ENCODE measurements at regions not wholly inside any gene's neighbourhood (a gene's known extent, or its start where the extent isn't known, plus 50 kb on each side); places are given as distances from the start of the nearest gene placed in this dataset.
A peak's percentile ranks its signal among the peaks of the same experiment; 100 is the strongest.
"Not testable (repeated sequence)": the region's sequence is repeated elsewhere in the genome, so short reads cannot be mapped to it uniquely, and the experiment has no call there.

DNA sequence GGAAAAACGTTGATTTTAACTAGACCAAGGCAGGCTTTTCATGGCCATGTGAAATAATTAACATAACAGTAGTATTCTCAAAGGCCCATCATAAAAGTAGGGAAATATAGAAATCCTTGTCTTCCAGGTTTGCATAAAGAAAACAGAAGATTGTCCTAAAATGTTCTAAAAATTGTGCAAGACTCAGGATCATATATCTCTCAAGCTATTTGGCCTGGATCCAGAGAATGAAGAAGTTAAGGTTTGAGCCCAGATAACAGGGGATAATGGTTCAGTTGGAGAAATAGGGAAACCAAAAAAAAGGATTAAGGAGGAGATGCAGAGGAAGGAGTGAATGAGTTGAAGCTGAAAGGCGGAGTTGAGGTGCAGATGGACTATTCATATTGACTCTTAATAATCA is 555.5 kb upstream of the NR5A2 start:
- no peak for DNase-seq

DNA sequence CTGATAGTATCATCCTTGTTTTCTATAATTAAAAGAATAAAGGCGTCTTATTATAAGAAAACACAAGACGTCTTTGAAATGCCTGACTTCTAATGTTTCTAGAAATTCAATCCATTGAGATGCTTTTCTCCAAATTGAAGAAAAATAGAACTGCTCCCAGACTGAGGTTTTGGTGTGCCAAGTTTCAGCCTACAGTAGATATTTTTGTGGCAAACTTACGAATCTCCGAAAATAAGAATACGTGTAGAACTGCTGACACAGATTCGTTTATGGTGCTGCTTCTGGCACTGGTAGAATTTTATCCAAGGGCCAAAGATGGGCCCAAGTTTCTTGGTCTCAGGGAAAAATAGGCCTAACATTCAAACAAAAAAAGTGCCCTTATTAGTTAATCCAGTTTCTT is 554.5 kb upstream of the NR5A2 start:
- no peak for DNase-seq

DNA sequence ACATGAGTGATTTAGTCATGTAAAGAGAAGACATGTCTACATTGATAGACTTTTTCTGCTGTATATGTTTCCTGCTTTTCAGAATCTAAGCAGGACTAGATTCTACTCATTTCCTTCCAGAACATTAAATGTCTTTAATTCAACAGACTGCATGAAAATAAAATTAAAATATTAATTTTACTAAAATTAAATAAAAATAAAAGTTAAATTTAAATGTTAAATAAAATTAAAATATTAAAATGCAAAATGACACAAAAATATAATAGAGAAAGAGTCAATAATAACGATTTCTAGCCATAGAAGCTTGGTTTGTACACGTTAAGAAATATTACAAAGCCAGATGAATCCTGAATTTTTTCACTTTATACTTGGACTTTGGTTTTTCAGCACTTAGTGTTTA is 552.8 kb upstream of the NR5A2 start:
- no peak for DNase-seq

DNA sequence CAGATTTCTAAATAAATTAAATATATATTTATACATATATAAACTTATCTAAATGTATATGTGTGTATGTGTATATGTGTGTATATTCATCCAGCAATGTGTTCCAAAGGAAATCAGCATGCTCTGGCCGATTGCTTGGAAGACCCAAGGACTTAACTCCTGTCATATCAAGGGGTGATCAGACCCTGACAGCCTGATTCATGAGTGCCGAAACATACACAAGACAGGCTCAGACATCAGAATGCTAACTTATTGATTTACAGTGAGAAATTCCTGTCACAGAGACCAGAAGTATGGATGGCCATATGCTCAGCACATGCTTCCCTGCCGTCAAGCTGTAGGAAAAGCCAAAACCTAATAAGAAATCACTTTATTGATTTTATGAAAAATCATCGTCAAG is 545.1 kb upstream of the NR5A2 start:
- DNase-seq, result no peak

DNA sequence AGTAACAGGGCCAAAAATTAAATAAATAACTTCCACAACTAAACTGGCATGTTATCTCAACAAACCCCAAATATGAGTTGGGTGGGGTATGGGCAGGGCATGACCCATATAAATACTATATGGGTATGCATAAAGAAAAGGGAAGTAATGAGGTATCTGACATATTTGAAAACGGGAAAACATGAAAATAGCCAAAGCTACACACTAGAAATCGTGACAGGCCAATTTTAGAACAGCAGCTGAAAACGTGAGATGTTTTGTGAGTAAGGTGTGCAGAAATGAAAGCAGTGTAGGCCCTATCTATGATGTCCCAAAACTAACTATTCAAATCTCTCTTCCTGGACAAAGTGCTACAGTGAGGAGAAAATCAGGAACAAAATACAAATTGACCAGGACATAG is 537.9 kb upstream of the NR5A2 start:
- DNase-seq, result no peak

DNA sequence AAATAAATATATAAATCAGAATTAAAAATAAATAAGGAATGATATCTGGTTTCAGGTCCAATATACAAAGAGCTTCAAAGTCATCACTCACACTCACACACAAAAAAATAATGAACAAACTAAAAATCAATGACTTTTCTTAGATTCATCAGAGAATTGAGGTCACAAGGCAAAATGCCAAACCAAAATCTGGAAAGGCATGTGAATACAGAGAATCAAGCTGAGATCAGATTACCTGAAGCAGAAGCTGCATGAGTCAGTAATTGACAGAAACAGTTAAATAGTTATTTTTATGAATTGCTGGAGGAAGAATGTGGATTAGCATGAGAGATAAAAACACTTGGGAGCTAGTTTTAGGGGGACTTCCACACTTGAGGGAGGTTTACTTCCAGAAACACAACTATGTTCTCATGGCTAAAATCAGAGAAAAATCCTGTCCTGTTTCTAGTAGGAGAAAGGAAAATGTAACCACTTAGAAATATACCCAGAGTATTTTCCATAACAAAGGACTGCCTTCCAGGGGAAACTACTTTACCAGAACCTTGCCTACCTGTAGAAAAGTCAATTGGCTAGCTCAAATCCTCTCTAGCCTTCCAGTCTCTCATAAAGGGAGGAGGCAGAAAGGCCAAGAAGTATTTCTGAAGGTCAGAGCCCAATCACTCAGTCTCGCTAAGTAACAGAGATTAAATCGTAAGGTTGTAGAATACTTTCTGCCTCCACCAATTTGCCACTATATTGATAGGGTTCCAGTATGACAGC is 536.6 kb upstream of the NR5A2 start:
- DNase-seq, result no peak

DNA sequence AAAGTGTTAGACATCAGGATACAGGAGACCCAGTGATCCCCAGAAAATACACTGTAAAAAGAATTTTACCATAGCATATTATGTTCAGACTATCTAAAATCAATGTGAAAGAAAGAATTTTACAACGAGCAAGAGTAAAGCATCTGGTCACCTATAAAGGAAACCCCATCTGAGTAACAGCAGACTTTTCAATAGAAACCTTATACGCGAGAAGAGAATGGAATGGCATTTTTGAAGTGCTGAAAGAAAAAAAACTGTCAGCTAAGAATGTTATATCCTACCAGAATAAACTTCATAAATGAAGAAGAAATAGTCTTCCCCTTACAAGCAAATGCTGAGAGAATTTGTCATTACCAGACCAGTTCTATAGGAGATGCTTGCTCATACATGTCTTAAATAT is 532.1 kb upstream of the NR5A2 start:
- no peak for DNase-seq

DNA sequence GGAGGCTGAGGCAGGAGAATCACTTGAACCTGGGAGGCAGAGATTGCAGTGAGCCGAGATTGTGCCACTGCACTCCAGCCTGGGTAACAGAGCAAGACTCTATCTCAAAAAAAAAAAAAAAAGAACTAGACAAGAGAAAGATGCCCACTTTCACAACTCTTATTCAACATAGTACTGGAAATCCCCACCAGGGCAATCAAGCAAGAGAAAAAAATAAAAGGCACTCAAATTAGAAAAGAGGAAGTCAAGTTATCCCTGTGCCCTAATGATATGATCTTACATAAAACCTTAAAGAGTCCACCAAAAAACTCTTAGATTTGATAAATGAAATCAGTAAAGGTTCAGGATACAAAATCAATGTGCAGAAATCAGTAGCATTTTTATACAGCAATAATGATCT is 528.7 kb upstream of the NR5A2 start:
- peak; percentile 30 to 53 for DNase-seq

DNA sequence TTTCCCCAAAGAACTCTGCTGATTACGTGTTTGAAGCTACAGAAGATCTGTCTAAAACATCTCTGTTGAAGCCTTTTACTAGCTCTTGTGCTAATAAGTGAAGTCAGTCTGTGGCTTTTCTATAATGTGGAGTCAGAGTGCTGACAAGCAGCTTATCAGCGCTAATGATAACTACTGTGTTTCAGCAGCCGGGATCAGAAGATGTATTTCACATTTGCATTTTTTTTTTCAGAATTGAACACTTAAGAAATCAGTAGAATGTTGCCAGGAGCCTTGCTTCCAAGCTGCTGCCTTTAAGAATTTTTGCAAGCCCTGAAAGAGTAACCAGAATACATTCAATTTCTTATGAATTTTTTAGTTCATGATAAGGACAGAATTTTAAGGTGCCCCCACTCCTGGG is 519.4 kb upstream of the NR5A2 start:
- DNase-seq, result no peak

DNA sequence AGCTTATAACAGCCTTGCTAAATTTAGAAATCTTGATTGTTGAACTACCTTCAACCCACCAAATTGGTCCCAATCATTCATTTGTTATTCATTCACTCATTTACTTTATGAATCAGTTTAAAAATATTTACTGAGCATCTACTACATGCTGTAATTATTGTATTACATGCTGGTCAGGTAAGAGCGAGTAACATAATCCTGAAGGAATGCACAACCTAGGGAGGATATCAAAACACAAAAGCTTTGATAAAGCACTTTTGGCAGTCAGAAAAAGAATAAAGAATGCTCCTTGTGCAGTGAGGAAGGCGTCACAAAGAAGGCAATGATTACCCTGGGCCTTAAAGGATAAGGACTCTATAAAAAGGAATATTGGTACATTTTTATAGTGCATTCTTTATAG is 518.9 kb upstream of the NR5A2 start:
- DNase-seq, result no peak

DNA sequence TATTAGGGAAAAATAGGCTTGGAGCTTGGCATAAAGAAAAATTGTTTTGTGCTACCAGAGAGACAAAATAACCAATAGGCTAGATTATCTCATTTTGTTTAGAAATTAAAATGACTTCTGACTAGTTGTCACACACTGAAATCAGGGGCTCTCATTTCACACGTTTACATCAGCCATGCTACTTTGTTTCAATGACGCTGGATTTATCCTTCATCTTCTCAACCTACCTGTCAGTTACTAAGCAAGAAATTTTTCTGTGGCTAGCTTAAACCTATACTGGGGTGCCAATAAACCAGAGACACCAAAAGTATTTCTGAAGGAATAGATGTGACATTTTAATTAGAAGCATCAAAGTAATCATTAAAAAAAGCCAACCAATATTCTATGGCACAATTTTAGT is 518.1 kb upstream of the NR5A2 start:
- DNase-seq, result no peak

DNA sequence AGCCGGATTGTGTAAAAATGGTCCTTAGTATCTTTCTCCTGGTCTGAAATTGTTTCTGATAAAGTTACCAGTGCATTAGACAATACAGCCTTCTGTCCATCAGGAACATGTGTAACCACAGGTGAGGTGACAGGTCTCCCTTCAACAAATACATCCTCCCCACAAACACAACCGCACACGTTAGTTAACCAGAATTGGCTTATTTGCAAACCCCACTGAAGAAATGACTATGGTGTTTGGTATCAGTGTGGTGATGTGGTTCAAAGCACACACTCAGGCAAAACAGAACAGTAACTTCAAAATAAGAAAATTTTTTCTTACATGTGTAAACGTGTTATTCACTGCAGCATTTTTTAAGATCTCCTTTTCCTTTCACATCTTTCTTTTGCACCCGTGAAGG is 517.2 kb upstream of the NR5A2 start:
- no peak for DNase-seq

DNA sequence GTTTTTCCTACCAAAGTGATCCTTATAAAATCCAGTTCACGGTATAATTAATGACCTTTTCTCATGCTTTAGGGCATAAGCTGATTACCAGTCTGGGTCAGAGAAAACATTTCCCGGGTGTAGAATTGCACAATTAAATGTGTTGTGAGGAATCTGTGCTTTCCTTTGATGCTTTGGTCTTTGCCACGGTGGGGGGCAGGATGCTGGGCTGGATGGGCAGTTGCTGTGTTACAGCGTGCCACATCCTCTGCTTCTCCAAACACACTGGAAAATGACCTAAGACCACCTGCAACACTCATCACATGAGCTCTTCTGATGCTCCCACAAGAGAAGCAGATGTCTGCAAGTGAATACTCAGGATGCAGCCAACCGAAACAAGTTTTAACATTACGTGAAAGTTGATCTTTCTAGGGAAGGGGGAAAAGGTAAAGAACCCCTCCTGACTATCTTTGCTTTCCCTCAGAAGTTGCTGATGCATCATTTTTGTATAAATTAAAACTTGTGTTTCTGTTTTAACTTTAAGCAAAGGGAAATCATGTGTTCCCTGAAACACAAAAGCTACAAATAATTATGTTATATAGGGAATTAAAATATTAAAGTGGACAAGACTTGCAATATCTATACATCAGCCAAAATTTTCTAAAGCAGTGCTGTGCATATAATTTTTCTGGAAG is 515.3 kb upstream of the NR5A2 start:
- DNase-seq, result no peak

DNA sequence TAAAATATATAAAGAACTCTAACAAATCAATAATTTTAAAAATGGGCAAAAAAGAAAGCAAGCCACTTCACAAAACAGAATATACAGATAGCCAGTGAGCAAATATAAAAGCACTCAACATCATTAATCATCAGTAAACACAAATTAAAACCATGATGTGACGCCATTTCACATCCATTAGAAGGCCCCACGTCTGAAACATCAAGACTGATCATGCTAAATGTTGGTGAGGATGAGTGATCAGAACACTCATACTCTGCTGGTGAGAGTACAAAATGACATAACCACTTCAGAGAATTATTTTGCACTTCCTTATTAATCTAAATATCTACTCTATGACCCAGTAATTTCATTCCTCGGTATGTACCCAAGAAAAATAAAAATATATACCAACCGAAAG is 512.2 kb upstream of the NR5A2 start:
- DNase-seq, result no peak

DNA sequence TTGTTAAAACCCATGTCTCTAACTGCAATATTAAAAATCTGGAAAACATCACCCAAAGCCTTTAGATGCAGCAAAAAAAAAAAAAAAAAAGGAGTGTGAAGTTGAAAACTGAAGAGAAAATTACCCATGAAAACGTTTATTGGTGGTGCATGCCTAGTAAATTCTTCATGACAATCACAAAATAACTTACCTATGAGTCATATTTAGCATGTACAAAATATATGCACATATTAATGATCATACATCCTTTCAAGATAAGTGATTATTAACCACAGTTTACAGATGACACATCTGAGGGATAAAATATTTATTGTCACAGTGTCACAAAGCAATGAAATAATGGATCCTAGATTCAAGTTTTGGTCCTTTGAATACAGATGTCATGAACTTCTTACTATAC is 505.2 kb upstream of the NR5A2 start:
- no peak for DNase-seq

DNA sequence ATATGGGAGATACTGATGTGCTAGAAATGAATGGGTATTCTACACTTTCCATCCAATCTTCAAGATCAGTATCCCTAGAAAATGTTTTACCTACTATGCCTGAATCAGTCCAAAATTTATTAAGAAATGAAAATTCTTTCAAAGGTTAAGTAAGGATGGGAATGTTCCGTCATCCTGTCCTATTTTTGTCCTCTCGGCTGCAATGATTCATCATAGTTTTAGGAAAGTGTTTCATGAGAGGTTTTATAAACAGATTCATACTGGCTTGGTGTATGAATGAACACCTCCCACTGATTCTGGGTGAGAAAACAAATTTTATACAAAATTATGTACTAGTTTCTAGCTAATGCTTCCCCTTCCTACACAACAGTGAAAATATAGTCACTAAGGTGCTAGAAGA is 504.6 kb upstream of the NR5A2 start:
- DNase-seq, result no peak

DNA sequence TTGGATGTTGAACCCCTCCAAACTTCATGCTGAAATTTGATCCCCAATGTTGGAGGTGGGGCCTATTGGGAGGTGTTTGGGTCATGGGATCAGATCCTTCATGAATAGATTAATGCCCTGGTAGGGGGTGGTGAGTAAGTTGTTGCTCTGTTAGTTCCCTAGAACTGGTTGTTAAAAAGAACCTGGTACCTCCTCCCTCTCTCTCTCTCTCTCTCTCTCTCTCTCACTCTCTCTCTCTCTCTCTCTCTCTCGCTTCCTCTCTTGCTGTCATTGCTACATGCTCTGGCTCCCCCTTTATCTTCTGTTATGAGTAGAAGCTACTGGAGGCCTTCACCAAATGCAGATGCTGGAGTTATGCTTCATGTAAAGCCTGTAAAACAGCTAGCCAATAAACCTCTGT is 498.2 kb upstream of the NR5A2 start:
- no peak for DNase-seq

DNA sequence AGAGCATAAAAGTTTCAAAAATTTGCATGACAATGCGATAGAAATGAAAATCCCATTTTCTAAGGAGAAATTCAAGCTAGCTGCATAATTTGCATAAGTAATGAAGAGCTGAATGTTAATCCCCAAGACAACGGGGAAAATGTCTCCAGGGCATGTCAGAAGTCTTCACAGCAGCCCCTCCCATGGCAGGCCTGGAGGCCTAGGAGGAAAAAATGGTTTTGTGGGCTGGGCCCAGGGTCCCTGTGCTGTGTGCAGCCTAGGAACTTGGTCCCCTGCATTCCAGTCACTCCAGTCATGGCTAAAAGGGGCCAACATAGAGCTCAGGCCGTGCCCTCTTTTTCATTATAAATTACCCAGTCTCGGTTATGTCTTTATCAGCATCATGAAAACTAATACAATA is 494.1 kb upstream of the NR5A2 start:
- DNase-seq, result not testable (repeated sequence)

DNA sequence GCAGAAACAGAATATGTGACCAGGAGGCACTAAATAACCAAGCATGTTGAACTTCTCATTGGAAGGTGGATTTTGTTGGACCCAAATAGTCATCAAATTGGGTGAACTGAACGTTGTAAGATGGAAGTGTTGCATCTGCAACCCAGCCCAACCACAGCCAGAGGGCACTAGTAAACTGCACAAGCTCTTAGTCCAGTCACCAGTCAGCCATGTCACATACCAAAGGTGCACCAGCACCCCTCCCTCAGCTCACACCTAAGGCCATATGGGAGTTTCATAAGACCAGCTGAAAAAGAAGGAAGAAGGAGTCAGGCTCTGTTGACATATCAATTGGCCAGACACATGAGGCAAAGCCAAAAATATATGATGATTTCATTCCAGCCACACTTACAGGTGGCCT is 481.7 kb upstream of the NR5A2 start:
- DNase-seq, result peak; percentile 7 to 8

DNA sequence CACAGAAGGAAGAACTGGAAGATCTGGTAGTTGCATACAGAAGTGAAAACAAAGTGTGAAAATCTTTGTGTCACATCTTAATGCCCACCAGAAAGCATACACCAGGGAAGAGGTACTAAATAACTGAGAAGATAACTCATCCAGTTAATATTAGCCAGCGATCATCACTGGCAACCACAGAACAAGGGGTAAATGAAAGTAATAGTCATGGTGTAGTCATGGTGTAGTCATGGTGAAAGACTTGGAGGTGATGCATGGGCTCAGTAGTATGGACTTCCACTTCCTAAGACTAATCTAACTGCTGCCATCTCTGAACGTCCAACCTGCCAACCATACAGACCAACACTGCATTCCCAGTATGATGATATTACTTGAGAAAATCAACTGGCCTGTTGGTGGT is 481.2 kb upstream of the NR5A2 start:
- no peak for DNase-seq

DNA sequence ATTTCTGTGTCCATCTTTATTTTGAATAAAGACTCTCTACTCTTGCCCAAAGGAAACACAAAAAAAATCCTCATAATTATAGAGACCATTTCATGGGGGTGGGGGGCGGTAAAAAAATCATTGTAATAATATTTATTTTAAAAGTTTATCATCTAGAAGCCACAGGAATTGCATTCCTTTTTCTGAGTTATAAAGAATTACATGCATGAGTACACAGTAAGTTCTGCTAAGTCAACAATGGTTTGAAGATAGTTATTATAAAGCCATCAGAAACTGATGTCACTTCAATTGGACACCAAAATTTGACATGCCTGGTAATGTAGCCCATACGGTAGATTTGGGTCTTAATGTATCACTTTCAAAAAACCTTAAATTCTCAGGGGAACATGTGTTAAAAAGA is 478.1 kb upstream of the NR5A2 start:
- no peak for DNase-seq

DNA sequence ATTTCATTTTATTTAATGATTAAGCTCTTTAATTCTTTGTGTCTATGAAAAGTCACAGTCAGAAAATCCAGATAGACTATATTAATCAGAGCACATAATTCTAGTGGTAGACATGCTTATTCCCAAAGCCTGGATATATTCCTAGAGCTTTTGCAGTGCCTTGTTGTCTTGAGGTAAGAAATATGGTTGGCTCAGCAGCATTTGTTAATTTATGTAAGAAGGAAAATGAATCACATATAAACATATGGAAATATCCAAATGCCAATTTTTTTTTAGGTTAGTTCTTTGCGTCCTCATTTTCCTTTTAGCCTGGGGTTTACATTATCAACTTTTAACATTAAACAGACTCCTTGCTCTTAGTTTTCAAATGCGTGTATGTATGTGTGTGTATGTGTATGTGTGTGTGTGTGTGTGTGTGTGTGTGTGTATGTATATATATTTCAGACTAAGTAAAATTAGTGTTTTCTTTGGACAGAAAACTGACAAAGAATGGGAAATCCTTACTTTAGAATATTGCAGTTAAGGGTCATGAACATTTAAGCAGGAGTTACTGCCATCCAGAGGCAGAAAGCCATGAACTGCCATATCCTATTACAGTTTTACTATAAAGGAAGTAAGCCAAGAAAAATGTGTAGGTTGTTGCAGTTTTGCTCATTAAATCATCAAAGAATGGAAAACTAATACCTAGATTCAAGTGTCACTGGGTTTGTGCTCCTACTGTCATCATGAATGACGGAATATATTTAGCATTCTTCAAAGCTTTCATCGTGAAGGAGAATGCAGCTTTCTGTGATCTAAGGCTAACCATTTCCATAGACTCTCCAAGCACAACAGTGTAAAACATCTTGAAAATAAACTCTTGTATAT is 477.1 kb upstream of the NR5A2 start:
- DNase-seq, result peak; percentile 41 to 47

DNA sequence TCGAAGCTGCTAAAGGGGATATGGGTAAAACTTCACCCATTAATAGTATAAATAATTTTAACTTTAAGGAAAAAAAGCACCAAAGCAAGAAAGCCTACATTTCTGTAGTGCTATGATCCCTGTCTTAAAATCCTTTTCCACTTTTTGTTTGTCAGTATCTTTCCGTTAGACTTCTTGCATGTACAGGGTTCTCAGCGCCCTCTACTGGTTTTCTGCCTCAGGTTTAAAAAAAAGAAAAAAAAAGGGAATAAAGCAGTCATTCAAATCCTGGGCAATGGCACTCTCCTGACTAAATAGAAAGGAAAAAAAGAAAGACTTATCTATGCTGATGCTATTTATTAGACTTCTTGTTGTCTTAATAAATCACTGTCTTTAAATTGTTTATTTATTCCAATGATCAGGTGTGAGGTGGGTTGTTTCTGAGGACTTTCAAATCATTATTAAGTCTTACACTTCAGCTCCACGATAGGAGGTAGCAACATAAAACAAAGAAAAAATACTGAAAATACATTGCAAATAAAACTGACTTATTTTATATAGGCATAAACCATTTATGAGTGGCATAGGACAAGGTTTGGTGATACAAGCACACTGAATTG is 475.4 kb upstream of the NR5A2 start:
- peak; percentile 80 to 94 for DNase-seq

DNA sequence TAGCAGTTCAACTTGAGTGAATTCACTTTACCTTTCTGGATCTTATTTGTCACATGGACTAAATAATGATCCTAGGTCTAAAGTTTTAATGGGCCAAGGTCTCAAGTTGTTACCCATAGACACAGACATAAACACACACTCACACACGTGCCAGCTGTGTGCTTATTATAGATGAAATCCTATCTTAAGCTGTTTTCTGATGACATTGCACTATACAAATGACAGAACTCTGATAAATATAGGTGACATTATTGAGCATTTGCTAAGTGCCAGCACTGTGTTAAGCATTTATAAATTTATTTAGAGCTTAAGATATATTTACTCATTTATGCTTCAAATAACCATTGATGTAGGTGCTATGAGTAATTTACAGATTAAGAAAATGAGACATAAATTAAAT is 474.4 kb upstream of the NR5A2 start:
- no peak for DNase-seq

All from Kasumi-1 (cell line).